Liver (tissue), 8 donors: ENCODE measurements at regions not wholly inside any gene's neighbourhood (a gene's known extent, or its start where the extent isn't known, plus 50 kb on each side); places are given as distances from the start of the nearest gene placed in this dataset.

Experiments used
- DNase-seq: peaks from one replicate; pipeline ENCODE4 v3.0.0-alpha.2; 2017; ENCODE audit warnings: low spot score
- H3K27ac ChIP-seq, 2 donors: one replicate each; pipeline ENCODE4 v1.7.0; 2013; ENCODE audit warnings: inconsistent platforms in 2 of 2, low read length in 2 of 2, control low read depth in 1 of 2, low read depth in 1 of 2, mild to moderate bottlenecking in 1 of 2
- H3K27me3 ChIP-seq, 4 donors: one replicate each; pipeline versions ENCODE4 v1.6.1 to v1.7.0; 2013; ENCODE audit warnings: low read length in 3 of 4, inconsistent platforms in 1 of 4, mild to moderate bottlenecking in 1 of 4, moderate library complexity in 1 of 4; ENCODE audit not compliant: control insufficient read depth in 4 of 4, insufficient read depth in 4 of 4
- H3K36me3 ChIP-seq, 4 donors: one replicate each; pipeline versions ENCODE4 v1.6.1 to v1.7.0; 2013; ENCODE audit warnings: low read length in 3 of 4, mild to moderate bottlenecking in 3 of 4, low read depth in 1 of 4, moderate library complexity in 1 of 4; ENCODE audit not compliant: control insufficient read depth in 4 of 4, insufficient read depth in 3 of 4
- H3K4me1 ChIP-seq, 4 donors: one replicate each; pipeline versions ENCODE4 v1.6.1 to v1.7.0; 2013; ENCODE audit warnings: low read length in 3 of 4, mild to moderate bottlenecking in 3 of 4, moderate library complexity in 1 of 4; ENCODE audit not compliant: control insufficient read depth in 4 of 4, insufficient read depth in 4 of 4
- H3K4me3 ChIP-seq, 3 donors: one replicate each; pipeline versions ENCODE4 v1.6.1 to v1.7.0; 2013; ENCODE audit warnings: low read length in 3 of 3, control low read depth in 1 of 3, low read depth in 1 of 3, mild to moderate bottlenecking in 1 of 3
- H3K9ac ChIP-seq, 2 donors: one replicate each; pipeline ENCODE4 v1.7.0; 2013; ENCODE audit warnings: low read length in 2 of 2, mild to moderate bottlenecking in 2 of 2, moderate library complexity in 2 of 2, control low read depth in 1 of 2, low read depth in 1 of 2
- H3K9me3 ChIP-seq, 4 donors: one replicate each; pipeline versions ENCODE4 v1.6.1 to v1.7.0; 2013; ENCODE audit warnings: low read length in 3 of 4; ENCODE audit not compliant: control insufficient read depth in 4 of 4
- EGR1 ChIP-seq, 2 donors: IDR thresholded peaks; 2 replicates each; pipeline ENCODE4 v1.6.1; 2016 to 2018; ENCODE audit warnings: antibody characterized with exemption in 2 of 2, low read depth in 2 of 2
- FOXA1 ChIP-seq: IDR thresholded peaks from 2 replicates; pipeline ENCODE4 v1.6.1; 2016; ENCODE audit warnings: antibody characterized with exemption
- GABPA ChIP-seq, 2 donors: IDR thresholded peaks in 1 of 2; conservative IDR thresholded peaks in 1 of 2; 2 replicates each; pipeline ENCODE4 v1.6.1; 2016; ENCODE audit warnings: antibody characterized with exemption in 2 of 2, mild to moderate bottlenecking in 1 of 2, moderate library complexity in 1 of 2
- HNF4A ChIP-seq, 2 donors: conservative IDR thresholded peaks; 2 replicates each; pipeline ENCODE4 v1.6.1; 2016; ENCODE audit warnings: antibody characterized with exemption in 2 of 2, mild to moderate bottlenecking in 2 of 2
- JUND ChIP-seq, 2 donors: IDR thresholded peaks; 2 replicates each; pipeline ENCODE4 v1.6.1; 2016; ENCODE audit warnings: antibody characterized with exemption in 2 of 2
- MAX ChIP-seq: IDR thresholded peaks from 2 replicates; pipeline ENCODE4 v1.6.1; 2016; ENCODE audit warnings: antibody characterized with exemption
- RAD21 ChIP-seq, 2 donors: IDR thresholded peaks; 2 replicates each; pipeline ENCODE4 v1.6.1; 2016; ENCODE audit warnings: antibody characterized with exemption in 2 of 2, mild to moderate bottlenecking in 2 of 2
- REST ChIP-seq: IDR thresholded peaks from 2 replicates; pipeline ENCODE4 v1.6.1; 2016; ENCODE audit warnings: antibody characterized with exemption, mild to moderate bottlenecking
- TAF1 ChIP-seq: conservative IDR thresholded peaks from 2 replicates; pipeline ENCODE4 v1.6.1; 2016; ENCODE audit warnings: antibody characterized with exemption, mild to moderate bottlenecking
- ZBTB33 ChIP-seq: IDR thresholded peaks from 2 replicates; pipeline ENCODE4 v1.6.1; 2016; ENCODE audit warnings: antibody characterized with exemption
- WGBS: extraction: QIAGEN DNeasy Blood & Tissue Kit; methylation state at CpG from one replicate; pipeline ENCODE4 v1.1.7; 2013; 5-methylcytosine and 5-hydroxymethylcytosine counted together
- TF ChIP-seq, protein P1 (sequence below): fragments of 150-350 bp; IDR thresholded peaks from 2 replicates; pipeline ENCODE4 v1.5.1; 2017; ENCODE audit warnings: improper control_type of control experiment, low read depth, low read length; ENCODE audit not compliant: missing input control
- TF ChIP-seq, protein P2 (sequence below): IDR thresholded peaks from 2 replicates; pipeline ENCODE4 v1.6.1; 2016; ENCODE audit warnings: antibody characterized with exemption
- donor health status: healthy.
- donor health status: healthy.
- donor health status: healthy.
- donor health status: healthy.
- donor health status: healthy.

DNA sequence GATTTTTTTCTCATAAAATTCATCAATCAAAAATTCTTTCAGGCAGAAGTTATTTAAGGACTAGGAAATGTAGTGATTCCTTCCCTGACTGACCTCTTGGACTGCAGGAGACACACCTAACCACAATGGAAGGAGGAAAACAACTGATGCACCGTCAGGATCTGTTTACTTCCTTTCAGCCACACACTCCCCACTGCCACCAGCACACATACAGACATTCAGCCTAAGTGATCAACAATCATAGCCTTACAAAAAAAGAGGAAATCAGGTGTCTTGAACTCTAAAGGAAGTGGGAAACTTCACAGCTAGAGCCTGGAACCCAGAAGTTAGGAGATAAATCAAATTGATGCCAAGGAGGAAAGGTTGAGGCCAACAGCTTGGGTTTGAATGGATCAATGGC is 213.5 kb upstream of the ACVR2A start:
- no peak overlapping the region for H3K27ac ChIP-seq
- no peak overlapping the region for H3K4me3 ChIP-seq
- H3K27me3 ChIP-seq: no peaks in the 10 kb centered on the region
- 20% methylated on average over 1 of the region's 1 CpG for WGBS
- no peak overlapping the region for H3K9ac ChIP-seq
- H3K4me1 ChIP-seq: no peaks in the 10 kb centered on the region
- no peak for DNase-seq
- no peaks in the 10 kb centered on the region for H3K36me3 ChIP-seq
- no peak for TF ChIP-seq HNF4A (conservative IDR thresholded peaks at IDR 0.05)
- no peak for TF ChIP-seq EGR1 (IDR thresholded peaks at IDR 0.05; ENCODE audit: low read depth in 2 of 2)
- TF ChIP-seq JUND (IDR thresholded peaks at IDR 0.05): no peak
- no peak for TF ChIP-seq RAD21 (IDR thresholded peaks at IDR 0.05)
- H3K9me3 ChIP-seq: no peaks in the 10 kb centered on the region

DNA sequence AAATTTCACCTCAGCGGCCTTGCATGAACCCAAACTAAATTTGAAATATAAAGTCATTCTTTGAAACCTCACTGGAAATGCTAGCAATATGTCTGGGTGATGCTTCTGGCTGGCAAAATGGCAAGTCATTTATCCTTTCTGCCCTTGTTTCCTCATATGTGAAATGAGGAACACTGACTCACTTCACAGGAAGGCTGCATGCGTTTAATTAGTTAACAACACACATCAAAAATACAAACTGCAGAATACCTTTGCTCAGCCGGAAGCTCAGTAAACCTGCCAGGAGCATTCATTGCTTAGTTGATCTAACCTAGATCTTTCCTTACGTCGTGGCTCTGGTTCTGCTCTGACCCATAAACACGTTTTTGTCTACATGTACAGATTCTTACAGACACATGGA is 214.2 kb upstream of the ACVR2A start:
- no peak overlapping the region for H3K9ac ChIP-seq
- H3K27ac ChIP-seq: no peak overlapping the region
- H3K9me3 ChIP-seq: no peaks in the 10 kb centered on the region
- H3K4me1 ChIP-seq: no peaks in the 10 kb centered on the region
- no peaks in the 10 kb centered on the region for H3K27me3 ChIP-seq
- no peak for DNase-seq
- no peak overlapping the region for H3K4me3 ChIP-seq
- TF ChIP-seq TAF1: no peak
- TF ChIP-seq ZBTB33: no peak
- TF ChIP-seq REST: no peak
- TF ChIP-seq, protein P1, sequence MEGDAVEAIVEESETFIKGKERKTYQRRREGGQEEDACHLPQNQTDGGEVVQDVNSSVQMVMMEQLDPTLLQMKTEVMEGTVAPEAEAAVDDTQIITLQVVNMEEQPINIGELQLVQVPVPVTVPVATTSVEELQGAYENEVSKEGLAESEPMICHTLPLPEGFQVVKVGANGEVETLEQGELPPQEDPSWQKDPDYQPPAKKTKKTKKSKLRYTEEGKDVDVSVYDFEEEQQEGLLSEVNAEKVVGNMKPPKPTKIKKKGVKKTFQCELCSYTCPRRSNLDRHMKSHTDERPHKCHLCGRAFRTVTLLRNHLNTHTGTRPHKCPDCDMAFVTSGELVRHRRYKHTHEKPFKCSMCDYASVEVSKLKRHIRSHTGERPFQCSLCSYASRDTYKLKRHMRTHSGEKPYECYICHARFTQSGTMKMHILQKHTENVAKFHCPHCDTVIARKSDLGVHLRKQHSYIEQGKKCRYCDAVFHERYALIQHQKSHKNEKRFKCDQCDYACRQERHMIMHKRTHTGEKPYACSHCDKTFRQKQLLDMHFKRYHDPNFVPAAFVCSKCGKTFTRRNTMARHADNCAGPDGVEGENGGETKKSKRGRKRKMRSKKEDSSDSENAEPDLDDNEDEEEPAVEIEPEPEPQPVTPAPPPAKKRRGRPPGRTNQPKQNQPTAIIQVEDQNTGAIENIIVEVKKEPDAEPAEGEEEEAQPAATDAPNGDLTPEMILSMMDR: no peak
- TF ChIP-seq EGR1 (IDR thresholded peaks at IDR 0.05; ENCODE audit: low read depth in 2 of 2): no peak
- TF ChIP-seq, protein P2, sequence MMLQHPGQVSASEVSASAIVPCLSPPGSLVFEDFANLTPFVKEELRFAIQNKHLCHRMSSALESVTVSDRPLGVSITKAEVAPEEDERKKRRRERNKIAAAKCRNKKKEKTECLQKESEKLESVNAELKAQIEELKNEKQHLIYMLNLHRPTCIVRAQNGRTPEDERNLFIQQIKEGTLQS: no peak
- TF ChIP-seq FOXA1: no peak
- no peak for TF ChIP-seq MAX
- no peak for TF ChIP-seq GABPA (IDR thresholded peaks at IDR 0.05 in 1 of 2, conservative IDR thresholded peaks at IDR 0.05 in 1 of 2)
- no peaks in the 10 kb centered on the region for H3K36me3 ChIP-seq
- WGBS: 69% methylated on average over 6 of the region's 6 CpGs
